ENCODE measurements at regions not wholly inside any gene's neighbourhood (a gene's known extent, or its start where the extent isn't known, plus 50 kb on each side); places are given as distances from the start of the nearest gene placed in this dataset.
"Not testable (repeated sequence)": the region's sequence is repeated elsewhere in the genome, so short reads cannot be mapped to it uniquely, and the experiment has no call there.

DNA sequence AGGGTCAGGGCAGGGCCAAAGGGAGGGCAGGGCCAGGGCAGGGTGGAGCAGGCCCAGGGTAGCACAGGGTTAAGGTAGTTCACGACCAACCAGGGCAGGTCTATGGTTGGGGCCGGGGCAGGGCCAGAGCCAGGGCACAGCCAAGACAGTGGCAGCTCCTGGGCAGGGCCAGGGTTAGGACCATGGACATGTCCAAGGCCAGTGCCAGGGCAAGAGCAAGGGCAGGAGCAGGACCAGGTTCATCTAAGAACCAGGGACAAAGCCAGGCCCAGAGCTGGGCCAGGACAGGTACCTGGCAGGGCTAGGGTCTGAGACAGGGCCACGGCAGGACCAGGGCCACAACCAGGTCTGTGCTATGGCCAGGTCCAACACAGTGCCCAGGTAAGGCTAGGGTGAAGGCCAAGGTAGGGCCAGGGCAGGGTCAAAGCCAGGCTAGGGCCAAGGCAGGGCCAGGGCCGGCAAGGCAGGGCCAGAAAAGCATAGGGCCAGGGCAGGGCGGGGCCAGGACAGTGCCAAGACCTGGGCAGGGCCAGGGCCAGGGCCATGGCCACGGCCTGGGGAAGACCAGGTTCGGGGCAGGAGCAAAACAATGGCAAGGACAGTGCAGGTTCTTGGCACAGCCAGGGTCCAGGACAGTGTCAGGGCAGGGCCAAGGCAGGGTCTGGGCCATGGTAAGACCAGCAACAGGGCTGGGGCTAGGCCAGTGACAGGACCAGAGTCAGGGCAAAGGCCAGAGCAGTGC is 2874.4 kb downstream of the RPIA start:
- H3K4me3 ChIP-seq (ENCODE audit: low read length); DNase-seq (ENCODE audit: low read depth, low spot score): not testable (repeated sequence)

DNA sequence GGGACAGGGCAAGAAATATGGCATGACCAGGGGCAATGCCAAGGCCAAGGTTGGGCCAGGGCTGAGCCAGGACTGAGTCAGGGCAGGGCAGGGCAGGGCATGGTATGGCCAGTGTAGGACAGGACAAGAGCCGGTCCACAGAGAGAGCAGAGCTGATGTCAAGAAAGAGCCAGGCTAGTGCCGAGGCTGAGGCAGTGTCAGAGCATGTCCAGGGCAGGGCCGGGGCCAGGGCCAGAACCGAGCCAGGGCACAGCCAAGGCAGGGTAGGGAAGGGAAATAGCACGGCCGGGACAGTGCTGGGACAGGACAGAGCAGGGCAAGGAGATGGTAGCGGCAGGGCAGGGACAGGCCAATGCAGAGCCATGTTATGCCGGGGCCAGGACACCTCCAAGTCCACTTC is 2875.1 kb downstream of the RPIA start:
- not testable (repeated sequence) for DNase-seq (ENCODE audit: low read depth, low spot score); H3K4me3 ChIP-seq (ENCODE audit: low read length)

- H3K4me3 ChIP-seq (ENCODE audit: low read length); DNase-seq (ENCODE audit: low read depth, low spot score): not testable (repeated sequence)
Observed at GRCh38 chr2:91567546-91568335, 2876.3 kb downstream of the RPIA start.

GRCh38 chr2:91568391-91569338 is 2877.2 kb downstream of the RPIA start:
- DNase-seq (ENCODE audit: low read depth, low spot score); H3K4me3 ChIP-seq (ENCODE audit: low read length): not testable (repeated sequence)

- DNase-seq (ENCODE audit: low read depth, low spot score); H3K4me3 ChIP-seq (ENCODE audit: low read length): not testable (repeated sequence)
Observed at GRCh38 chr2:91571239-91571923, 2879.9 kb downstream of the RPIA start.

GRCh38 chr2:91573018-91573417 is 2881.5 kb downstream of the RPIA start:
- DNase-seq (ENCODE audit: low read depth, low spot score), result not testable (repeated sequence)

GRCh38 chr2:91573755-91574154 is 2882.3 kb downstream of the RPIA start:
- DNase-seq (ENCODE audit: low read depth, low spot score); H3K4me3 ChIP-seq (ENCODE audit: low read length): not testable (repeated sequence)

More at GRCh38 chr2:91573018-91573417, 2881.5 kb downstream of the RPIA start:
- H3K4me3 ChIP-seq (ENCODE audit: low read length), result not testable (repeated sequence)

GRCh38 chr2:91574255-91574654 is 2882.8 kb downstream of the RPIA start:
- H3K4me3 ChIP-seq (ENCODE audit: low read length); DNase-seq (ENCODE audit: low read depth, low spot score): not testable (repeated sequence)

DNA sequence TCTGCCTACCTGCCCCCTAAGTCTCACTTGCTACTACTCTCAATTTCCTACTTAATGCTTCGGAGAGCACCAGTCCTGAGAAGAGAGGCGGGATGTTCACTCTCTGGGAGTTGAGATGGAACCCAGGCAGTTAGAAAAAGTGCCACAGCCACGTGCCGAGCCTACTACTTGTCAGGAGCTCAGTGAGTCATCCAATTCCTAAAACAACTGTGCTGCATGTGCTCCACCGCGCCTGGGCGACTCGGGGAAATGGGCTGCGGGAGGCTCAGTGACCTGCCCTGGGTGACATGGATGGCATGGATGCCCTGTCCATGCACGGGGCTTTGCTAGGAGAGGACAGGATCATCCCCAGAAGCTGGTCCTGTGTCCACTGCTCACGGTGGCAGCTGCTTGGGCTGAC is 2884.2 kb downstream of the RPIA start:
- H3K4me3 ChIP-seq (ENCODE audit: low read length); DNase-seq (ENCODE audit: low read depth, low spot score): not testable (repeated sequence)

DNA sequence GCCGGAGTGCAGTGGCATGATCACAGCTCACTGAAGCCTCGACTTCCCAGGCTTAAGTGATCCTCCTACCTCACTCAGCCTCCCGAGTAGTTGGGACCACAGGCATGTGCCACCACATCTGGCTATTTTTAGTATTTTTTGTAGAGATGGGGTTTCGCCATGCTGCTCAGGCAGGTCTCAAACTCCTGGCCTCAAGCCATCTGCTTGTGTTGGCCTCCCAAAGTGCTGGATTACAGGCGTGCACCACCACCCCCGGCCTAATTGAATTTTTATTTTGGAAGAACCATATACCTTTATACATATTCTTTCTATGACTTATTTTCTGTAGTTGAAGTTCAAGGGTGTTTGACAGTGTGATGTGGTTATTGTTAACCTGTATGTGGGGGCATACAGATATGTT is 2885.9 kb downstream of the RPIA start:
- DNase-seq (ENCODE audit: low read depth, low spot score); H3K4me3 ChIP-seq (ENCODE audit: low read length): not testable (repeated sequence)

DNA sequence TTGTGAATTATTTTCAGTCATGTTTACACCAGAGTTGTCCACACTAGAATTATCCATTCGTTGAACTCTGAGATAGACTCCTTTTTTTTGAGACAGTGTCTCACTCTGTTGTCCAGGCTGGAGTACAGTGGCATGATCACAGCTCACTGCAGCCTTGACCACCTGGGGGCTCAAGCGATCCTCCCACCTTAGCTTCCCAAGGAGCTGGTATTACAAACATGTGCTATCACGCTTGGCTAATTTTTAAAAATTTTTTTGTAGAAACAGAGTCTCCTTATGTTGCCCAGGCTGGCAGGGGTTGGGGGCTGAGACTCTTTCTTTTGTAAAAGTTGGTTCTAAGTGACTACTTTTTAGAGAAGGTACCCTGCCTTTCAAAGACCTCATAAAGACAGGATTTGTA is 2887.2 kb downstream of the RPIA start:
- not testable (repeated sequence) for H3K4me3 ChIP-seq (ENCODE audit: low read length); DNase-seq (ENCODE audit: low read depth, low spot score)

- DNase-seq (ENCODE audit: low read depth, low spot score); H3K4me3 ChIP-seq (ENCODE audit: low read length): not testable (repeated sequence)
Observed at GRCh38 chr2:91579555-91579954, 2888.1 kb downstream of the RPIA start.

DNA sequence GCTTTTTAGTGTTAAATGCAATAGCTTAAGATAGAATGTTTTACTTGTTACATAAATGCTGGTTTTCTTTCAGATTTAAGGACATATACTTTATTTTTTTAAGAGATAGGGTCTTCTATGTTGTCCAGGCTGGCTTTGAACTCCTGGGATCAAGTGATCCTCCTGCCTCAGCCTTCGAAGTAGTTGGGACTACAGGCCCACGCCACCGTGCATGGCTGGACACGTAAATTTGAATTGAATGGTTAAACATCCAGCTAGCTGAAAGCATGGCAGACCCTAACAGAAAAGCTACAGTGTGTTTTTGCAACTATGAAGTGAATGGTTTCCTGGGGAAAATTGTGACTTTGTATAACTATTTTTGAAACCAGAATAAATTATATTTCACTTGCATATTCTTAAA is 2888.6 kb downstream of the RPIA start:
- not testable (repeated sequence) for H3K4me3 ChIP-seq (ENCODE audit: low read length); DNase-seq (ENCODE audit: low read depth, low spot score)

DNA sequence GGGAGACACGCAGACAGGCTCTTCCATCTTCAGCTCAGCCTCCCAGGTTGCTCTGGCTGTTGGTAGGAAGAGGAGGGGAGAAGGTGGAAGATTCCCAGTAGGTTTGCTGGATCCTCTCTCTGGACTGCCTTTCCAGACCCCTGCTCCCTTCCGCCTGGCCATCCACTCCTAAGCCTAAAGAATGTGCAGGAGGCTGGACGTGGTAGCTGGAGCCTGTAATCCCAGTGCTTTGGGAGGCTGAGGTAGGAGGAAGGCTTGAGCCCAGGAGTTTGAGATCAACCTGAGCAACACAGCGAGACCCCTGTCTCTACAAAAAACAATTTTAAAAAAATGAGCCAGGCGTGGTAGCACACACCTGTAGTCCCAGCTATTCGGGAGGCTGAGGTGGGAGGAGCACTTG is 2895.6 kb downstream of the RPIA start:
- not testable (repeated sequence) for H3K4me3 ChIP-seq (ENCODE audit: low read length); DNase-seq (ENCODE audit: low read depth, low spot score)

GRCh38 chr2:91587908-91588535 is 2896.5 kb downstream of the RPIA start:
- H3K4me3 ChIP-seq (ENCODE audit: low read length); DNase-seq (ENCODE audit: low read depth, low spot score): not testable (repeated sequence)

DNA sequence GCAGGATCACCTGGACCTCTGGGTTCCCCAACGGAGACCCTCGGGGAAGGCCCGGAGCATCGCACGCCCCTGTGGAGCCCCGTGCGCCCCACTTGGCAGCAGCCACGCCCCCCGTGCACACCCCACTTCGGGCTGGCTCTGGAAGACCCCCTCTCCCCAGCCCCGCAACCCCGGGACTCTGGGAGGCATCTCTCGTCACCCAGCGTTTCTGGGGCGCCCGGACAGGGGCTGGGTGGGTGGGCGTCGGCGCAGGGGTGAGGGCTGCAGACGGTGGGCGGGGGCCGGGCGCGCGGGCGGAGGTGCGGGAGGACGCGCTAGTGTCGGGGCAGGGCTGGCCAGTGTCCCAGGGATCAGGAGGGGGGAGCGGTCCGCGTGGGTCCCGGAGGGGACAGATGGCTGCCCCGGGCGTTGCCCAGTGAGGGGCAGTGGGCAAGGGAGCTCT is 2897.3 kb downstream of the RPIA start:
- not testable (repeated sequence) for H3K4me3 ChIP-seq (ENCODE audit: low read length); DNase-seq (ENCODE audit: low read depth, low spot score)

DNA sequence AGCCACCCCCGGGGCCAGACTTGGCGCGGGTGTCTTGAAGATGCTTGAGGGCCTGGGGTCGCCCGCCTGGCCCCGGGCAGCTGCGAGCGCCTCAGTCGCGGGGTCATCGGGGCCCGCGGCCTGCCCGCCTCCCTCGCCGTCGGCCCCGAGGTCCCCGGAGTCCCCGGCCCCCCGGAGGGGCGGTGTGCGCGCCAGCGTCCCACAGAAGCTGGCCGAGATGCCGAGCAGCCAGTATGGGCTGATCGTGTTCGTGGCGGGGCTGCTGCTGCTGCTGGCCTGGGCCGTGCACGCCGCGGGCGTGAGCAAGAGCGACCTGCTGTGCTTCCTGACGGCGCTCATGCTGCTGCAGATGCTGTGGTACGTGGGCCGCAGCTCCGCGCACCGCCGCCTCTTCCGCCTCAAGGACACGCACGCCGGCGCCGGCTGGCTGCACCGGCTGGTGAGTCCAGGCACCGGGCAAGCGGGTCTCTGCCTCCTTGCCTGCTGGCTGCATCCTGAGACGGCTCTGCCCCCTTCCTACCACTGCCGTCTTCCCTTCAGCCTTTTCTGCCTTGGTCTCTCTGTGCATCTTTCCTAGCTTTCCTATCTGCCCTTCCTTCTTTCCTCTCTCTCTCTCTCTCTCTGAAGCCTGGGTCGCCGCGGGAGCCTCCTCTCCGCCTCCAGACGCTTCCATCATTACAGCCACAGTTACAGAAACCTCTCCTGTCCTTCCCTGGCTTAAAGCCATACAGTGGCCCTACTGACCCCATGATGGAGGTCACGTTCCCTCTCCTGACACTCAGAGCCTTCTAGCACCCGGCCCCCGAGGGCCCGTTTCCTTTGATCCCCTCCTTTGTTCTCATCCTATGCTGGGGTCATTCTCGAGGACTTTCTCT is 2898.2 kb downstream of the RPIA start:
- not testable (repeated sequence) for DNase-seq (ENCODE audit: low read depth, low spot score); H3K4me3 ChIP-seq (ENCODE audit: low read length)
